Common myeloid progenitor, CD34-positive (primary cell): ENCODE measurements at regions not wholly inside any gene's neighbourhood (a gene's known extent, or its start where the extent isn't known, plus 50 kb on each side); places are given as distances from the start of the nearest gene placed in this dataset.
A peak's percentile ranks its signal among the peaks of the same experiment; 100 is the strongest.

Experiments used
- CTCF ChIA-PET: fragments of 350-600 bp; sonication (Branson Sonifier 250); formaldehyde crosslinking; loops from one replicate; lab custom pipeline; 2021; ENCODE audit warnings: antibody characterized with exemption; lab: Charles Lee
- POLR2A ChIA-PET: fragments of 350-600 bp; sonication (Branson Sonifier 250); formaldehyde crosslinking; loops from one replicate; lab custom pipeline; 2021; ENCODE audit warnings: antibody characterized with exemption; lab: Charles Lee
- DNase-seq, 3 donors: peaks; one replicate each; pipeline versions ENCODE4 v3.0.0 to v3.0.0-alpha.2; 2013
- H3K27ac ChIP-seq, 2 experiments: 1 replicate in 1 of 2; 2 replicates in 1 of 2; pipeline ENCODE4 v1.7.0; 2013; ENCODE audit warnings: inconsistent platforms in 2 of 2, low read length in 2 of 2, mild to moderate bottlenecking in 2 of 2, low read depth in 1 of 2, moderate library complexity in 1 of 2; ENCODE audit not compliant: severe bottlenecking in 2 of 2, insufficient read depth in 1 of 2, poor library complexity in 1 of 2
- H3K27me3 ChIP-seq, 5 experiments: replicated peaks in 2 of 5; 1 replicate in 3 of 5; 2 replicates in 2 of 5; pipeline versions ENCODE4 v1.6.1 to v1.7.0; 2013; ENCODE audit warnings: low read length in 4 of 5, mild to moderate bottlenecking in 2 of 5, moderate library complexity in 2 of 5, inconsistent platforms in 1 of 5; ENCODE audit not compliant: insufficient read depth in 5 of 5, control insufficient read depth in 4 of 5
- H3K36me3 ChIP-seq, 4 experiments: 1 replicate in 2 of 4; 2 replicates in 2 of 4; pipeline versions ENCODE4 v1.6.1 to v1.7.0; 2013; ENCODE audit warnings: low read length in 3 of 4, control low read depth in 1 of 4, mild to moderate bottlenecking in 1 of 4; ENCODE audit not compliant: control insufficient read depth in 4 of 4, insufficient read depth in 4 of 4
- H3K4me1 ChIP-seq, 4 experiments: 1 replicate in 3 of 4; 2 replicates in 1 of 4; pipeline versions ENCODE4 v1.6.1 to v1.7.1; 2013; ENCODE audit warnings: low read length in 3 of 4, mild to moderate bottlenecking in 3 of 4, control low read depth in 1 of 4, inconsistent platforms in 1 of 4, moderate library complexity in 1 of 4; ENCODE audit not compliant: control insufficient read depth in 4 of 4, insufficient read depth in 4 of 4; ENCODE audit errors: control extremely low read depth in 1 of 4
- H3K4me3 ChIP-seq, 7 experiments: 1 replicate in 4 of 7; 2 replicates in 3 of 7; pipeline versions ENCODE4 v1.5.1 to v1.7.0; 2013; ENCODE audit warnings: mild to moderate bottlenecking in 7 of 7, low read length in 6 of 7, moderate library complexity in 6 of 7, inconsistent platforms in 2 of 7, low read depth in 2 of 7, control low read depth in 1 of 7; ENCODE audit not compliant: insufficient read depth in 4 of 7, control insufficient read depth in 1 of 7; ENCODE audit errors: extremely low read depth in 1 of 7
- H3K9me3 ChIP-seq, 5 experiments: 1 replicate in 4 of 5; 2 replicates in 1 of 5; pipeline versions ENCODE4 v1.6.1 to v1.7.1; 2013; ENCODE audit warnings: low read length in 4 of 5, mild to moderate bottlenecking in 2 of 5, inconsistent platforms in 1 of 5, low read depth in 1 of 5, moderate library complexity in 1 of 5; ENCODE audit not compliant: control insufficient read depth in 4 of 5, insufficient read depth in 2 of 5; ENCODE audit errors: control extremely low read depth in 1 of 5
- WGBS: methylation state at CpG from one replicate; pipeline ENCODE4 v1.1.5; 2013; ENCODE audit not compliant: insufficient coverage; 5-methylcytosine and 5-hydroxymethylcytosine counted together

- Histone ChIP-seq H3K36me3 (no peaks in the 10 kb centered on the region), H3K27ac (no peak overlapping the region), H3K27me3 (peaks cover 0 to 2% (median 0%) of the 10 kb centered on the region in 5 experiments), H3K9me3 (no peaks in the 10 kb centered on the region), H3K4me3 (no peak overlapping the region), H3K4me1 (no peaks in the 10 kb centered on the region)
- POLR2A ChIA-PET: no interaction called here
- CTCF ChIA-PET: interaction anchor here (0.8 to 2.6 kb wide), 5 partner anchors 9 to 90 kb away, joined by 3 to 14 read pairs (median 3); no protein-coding TSS in a partner anchor
- WGBS: no CpG with 5 or more reads among the region's 3 CpGs
- DNase-seq: no peak
Measured at GRCh38 chr5:86970361-86970760, 297.3 kb upstream of the RASA1 start.

- WGBS: 29% methylated on average over 1 of the region's 4 CpGs
- POLR2A ChIA-PET: no interaction called here
Measured at GRCh38 chr5:86971034-86971571, 296.6 kb upstream of the RASA1 start.

DNA sequence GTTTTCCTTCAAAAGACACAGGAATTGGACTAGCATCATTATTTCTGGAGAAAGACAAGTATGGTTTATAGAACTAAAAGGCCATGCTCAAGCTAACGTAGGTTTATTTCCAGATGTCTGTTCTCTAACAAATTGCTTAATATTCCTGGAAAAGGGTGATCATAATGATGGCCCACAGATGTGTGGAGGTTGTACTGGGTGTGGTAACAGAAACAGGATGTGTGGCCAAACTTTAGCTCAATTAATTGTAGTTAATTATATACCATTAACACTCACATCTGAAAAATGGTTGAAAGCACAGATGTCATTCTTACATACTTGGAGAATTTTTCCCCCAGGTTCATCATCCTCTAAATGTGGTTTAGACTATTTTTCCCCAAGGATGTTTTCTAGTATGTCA is 292.7 kb upstream of the RASA1 start:
- H3K27ac ChIP-seq: no peak overlapping the region
- no peaks in the 10 kb centered on the region for H3K36me3 ChIP-seq
- H3K9me3 ChIP-seq: no peaks in the 10 kb centered on the region
- H3K4me1 ChIP-seq: peaks cover 0 to 4% (median 0%) of the 10 kb centered on the region in 4 experiments
- ChIA-PET POLR2A (no interaction called here), CTCF (no interaction called here)
- WGBS: 100% methylated on average over 1 of the region's 1 CpG
- H3K4me3 ChIP-seq: no peak overlapping the region
- DNase-seq: no peak
- peaks cover 0 to 2% (median 0%) of the 10 kb centered on the region in 5 experiments for H3K27me3 ChIP-seq

More at GRCh38 chr5:86971034-86971571, 296.6 kb upstream of the RASA1 start:
- Histone ChIP-seq H3K27ac (no peak overlapping the region), H3K4me3 (no peak overlapping the region), H3K27me3 (peaks cover 0 to 2% (median 0%) of the 10 kb centered on the region in 5 experiments), H3K36me3 (no peaks in the 10 kb centered on the region), H3K9me3 (no peaks in the 10 kb centered on the region), H3K4me1 (no peaks in the 10 kb centered on the region)
- CTCF ChIA-PET: interaction anchor here (0.8 to 1.3 kb wide), 2 partner anchors 10 to 40 kb away, joined by 3 read pairs; no protein-coding TSS in a partner anchor
- DNase-seq: peak in 1 of 3 donors; percentile 8

- POLR2A ChIA-PET: no interaction called here
- no peak overlapping the region for H3K27ac ChIP-seq
Measured at GRCh38 chr5:86977190-86977589, 290.5 kb upstream of the RASA1 start.

GRCh38 chr5:86977808-86978207 is 289.9 kb upstream of the RASA1 start:
- Histone ChIP-seq H3K36me3 (no peaks in the 10 kb centered on the region), H3K9me3 (no peaks in the 10 kb centered on the region), H3K4me3 (no peak overlapping the region), H3K27ac (no peak overlapping the region), H3K27me3 (peaks cover 0 to 2% (median 0%) of the 10 kb centered on the region in 5 experiments), H3K4me1 (peaks cover 0 to 4% (median 0%) of the 10 kb centered on the region in 4 experiments)
- no peak for DNase-seq
- 94% methylated on average over 3 of the region's 5 CpGs for WGBS
- ChIA-PET CTCF (no interaction called here), POLR2A (no interaction called here)

More at GRCh38 chr5:86977190-86977589, 290.5 kb upstream of the RASA1 start:
- CTCF ChIA-PET: no interaction called here
- Histone ChIP-seq H3K9me3 (no peaks in the 10 kb centered on the region), H3K36me3 (no peaks in the 10 kb centered on the region), H3K4me1 (peaks cover 0 to 4% (median 0%) of the 10 kb centered on the region in 4 experiments), H3K4me3 (no peak overlapping the region), H3K27me3 (peaks cover 0 to 2% (median 0%) of the 10 kb centered on the region in 5 experiments)
- DNase-seq: no peak
- WGBS: no CpG with 5 or more reads among the region's 3 CpGs

- ChIA-PET POLR2A (no interaction called here), CTCF (no interaction called here)
- peak in 2 of 3 donors; percentile 18 to 27 for DNase-seq
- peaks cover 0 to 4% (median 0%) of the 10 kb centered on the region in 4 experiments for H3K4me1 ChIP-seq
- H3K4me3 ChIP-seq: no peak overlapping the region
- H3K9me3 ChIP-seq: no peaks in the 10 kb centered on the region
- no peaks in the 10 kb centered on the region for H3K36me3 ChIP-seq
- no peak overlapping the region for H3K27ac ChIP-seq
- H3K27me3 ChIP-seq: no peaks in the 10 kb centered on the region
- WGBS: 95% methylated on average over 6 of the region's 8 CpGs
Measured at GRCh38 chr5:86979811-86980411, 287.8 kb upstream of the RASA1 start.

DNA sequence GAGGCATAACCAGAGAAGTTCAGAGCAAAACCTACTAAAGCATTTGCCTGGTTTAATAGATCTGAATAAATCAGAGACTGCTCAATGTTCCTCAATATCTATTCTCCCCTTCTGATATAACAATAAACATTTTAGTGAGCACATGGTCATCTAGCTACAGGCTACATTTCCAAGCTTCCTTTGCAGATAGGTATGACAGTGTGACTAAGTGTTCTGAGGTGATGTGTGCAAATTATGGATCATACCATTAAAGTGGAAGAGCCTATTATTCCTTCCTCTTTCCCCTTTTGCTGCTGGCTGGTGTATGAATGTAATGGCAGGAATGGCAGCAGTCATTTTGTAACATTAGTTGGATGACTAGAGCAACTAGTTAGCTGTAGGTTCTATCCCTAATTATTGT is 285.8 kb upstream of the RASA1 start:
- CTCF ChIA-PET: no interaction called here
- Histone ChIP-seq H3K4me1 (peaks cover 0 to 4% (median 0%) of the 10 kb centered on the region in 4 experiments), H3K4me3 (no peak overlapping the region), H3K36me3 (no peaks in the 10 kb centered on the region), H3K27me3 (no peaks in the 10 kb centered on the region), H3K27ac (no peak overlapping the region), H3K9me3 (no peaks in the 10 kb centered on the region)
- no peak for DNase-seq
- POLR2A ChIA-PET: no interaction called here
